Erythroblast (primary cell): ENCODE measurements at regions not wholly inside any gene's neighbourhood (a gene's known extent, or its start where the extent isn't known, plus 50 kb on each side); places are given as distances from the start of the nearest gene placed in this dataset.

Experiments
- GATA1 ChIP-seq: IDR thresholded peaks from 2 replicates; pipeline ENCODE4 v1.6.1; 2011; ENCODE audit warnings: low read depth, mild to moderate bottlenecking, control low read depth, low read length, moderate library complexity
- POLR2A ChIP-seq: IDR thresholded peaks from 2 replicates; pipeline ENCODE4 v1.6.1; 2011; ENCODE audit warnings: mild to moderate bottlenecking, low read length

DNA sequence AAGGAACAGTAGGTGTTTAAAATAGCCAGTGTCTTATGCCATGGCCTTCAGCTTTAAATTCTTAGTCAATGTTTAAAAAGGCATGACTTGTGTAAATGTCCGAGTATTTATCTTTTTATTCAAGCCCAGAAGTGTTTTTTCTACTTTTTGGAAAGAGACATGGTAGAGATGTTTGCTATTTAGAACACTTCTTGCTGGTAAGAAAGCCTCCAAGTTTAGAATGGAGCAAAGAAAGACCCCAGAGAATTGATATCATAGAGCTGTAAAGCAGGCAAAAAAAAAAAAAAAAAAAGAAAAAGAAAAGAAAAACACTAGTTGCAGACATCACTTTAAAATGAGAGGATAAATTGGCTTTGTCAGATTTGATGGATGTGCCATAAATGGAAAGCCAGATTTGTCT, 375.1 kb downstream of the TMEM167A start:
- TF ChIP-seq POLR2A (no peak), GATA1 (no peak)
